ENCODE measurements at regions not wholly inside any gene's neighbourhood (a gene's known extent, or its start where the extent isn't known, plus 50 kb on each side); places are given as distances from the start of the nearest gene placed in this dataset.

DNA sequence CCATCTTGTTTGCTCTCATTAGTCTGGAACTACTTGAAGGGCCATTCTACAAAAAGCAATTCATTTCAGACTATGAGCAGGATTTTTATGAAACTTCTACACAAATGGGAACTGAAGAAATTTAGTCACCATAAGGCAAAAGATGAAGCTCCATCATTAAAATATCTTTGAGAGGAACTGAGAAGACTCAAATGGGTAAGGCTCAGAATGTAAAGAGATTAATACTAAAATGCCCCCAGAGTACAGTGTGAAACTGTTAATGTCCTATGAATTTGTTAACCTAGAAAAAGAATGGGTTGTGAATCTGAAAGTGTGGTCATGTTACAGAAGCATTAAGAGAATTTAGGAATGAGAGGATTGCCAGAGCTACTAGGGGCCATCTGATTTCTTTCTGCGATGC is 77.9 kb upstream of the SLC7A11 start:
- Histone ChIP-seq H3K4me3 (ENCODE audit: low read depth in 1 of 2, low read length in 2 of 2) (no peak overlapping the region), H3K9me3 (ENCODE audit: control insufficient read depth in 2 of 2, insufficient read depth in 1 of 2, low read depth in 1 of 2, low read length in 1 of 2) (no peaks in the 10 kb centered on the region), H3K4me1 (ENCODE audit: control insufficient read depth in 2 of 2, insufficient read depth in 2 of 2, low read length in 1 of 2) (no peaks in the 10 kb centered on the region), H3K27ac (ENCODE audit: low read depth in 2 of 2, low read length in 1 of 2) (no peak overlapping the region), H3K36me3 (ENCODE audit: control insufficient read depth in 2 of 2, insufficient read depth in 2 of 2, low read length in 1 of 2) (no peaks in the 10 kb centered on the region), H3K27me3 (ENCODE audit: control insufficient read depth in 1 of 2, insufficient read depth in 2 of 2, low read length in 2 of 2) (no peaks in the 10 kb centered on the region)
- 92 to 93% methylated on average over 1 of the region's 1 CpG for WGBS, 2 donors

DNA sequence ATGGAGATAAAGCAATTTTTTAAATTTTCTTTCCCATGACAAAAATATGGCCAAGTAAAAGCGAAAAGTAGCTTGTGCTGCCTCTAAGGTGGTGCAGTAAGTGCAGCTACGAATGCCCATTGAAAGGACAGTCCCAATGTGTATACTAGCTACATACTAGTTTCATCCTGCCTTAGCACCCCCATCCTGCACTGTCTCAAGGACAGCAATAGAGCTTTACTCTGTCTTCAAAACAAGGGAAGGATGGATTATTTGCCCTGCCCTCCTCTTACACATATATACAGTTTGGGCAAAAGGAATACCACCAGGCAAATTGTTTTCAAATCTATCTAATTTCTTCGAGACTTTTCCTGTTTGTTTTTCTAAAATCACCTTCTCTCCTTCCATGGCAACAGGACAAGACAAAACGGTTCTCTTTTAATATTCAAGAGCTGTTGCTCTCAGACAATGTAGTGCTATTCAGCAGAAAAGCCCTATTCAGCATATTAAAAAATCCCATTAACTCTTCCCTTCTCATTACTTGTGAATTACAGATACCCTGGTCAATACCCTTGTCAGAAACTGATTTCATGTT is 75.1 kb upstream of the SLC7A11 start:
- Histone ChIP-seq H3K9me3 (ENCODE audit: control insufficient read depth in 2 of 2, insufficient read depth in 1 of 2, low read depth in 1 of 2, low read length in 1 of 2) (no peaks in the 10 kb centered on the region), H3K36me3 (ENCODE audit: control insufficient read depth in 2 of 2, insufficient read depth in 2 of 2, low read length in 1 of 2) (no peaks in the 10 kb centered on the region), H3K4me3 (ENCODE audit: low read depth in 1 of 2, low read length in 2 of 2) (no peak overlapping the region), H3K4me1 (ENCODE audit: control insufficient read depth in 2 of 2, insufficient read depth in 2 of 2, low read length in 1 of 2) (no peaks in the 10 kb centered on the region), H3K27ac (ENCODE audit: low read depth in 2 of 2, low read length in 1 of 2) (no peak overlapping the region), H3K27me3 (ENCODE audit: control insufficient read depth in 1 of 2, insufficient read depth in 2 of 2, low read length in 2 of 2) (no peaks in the 10 kb centered on the region)
- 61 to 70% methylated on average over 4 of the region's 4 CpGs for WGBS, 2 donors

DNA sequence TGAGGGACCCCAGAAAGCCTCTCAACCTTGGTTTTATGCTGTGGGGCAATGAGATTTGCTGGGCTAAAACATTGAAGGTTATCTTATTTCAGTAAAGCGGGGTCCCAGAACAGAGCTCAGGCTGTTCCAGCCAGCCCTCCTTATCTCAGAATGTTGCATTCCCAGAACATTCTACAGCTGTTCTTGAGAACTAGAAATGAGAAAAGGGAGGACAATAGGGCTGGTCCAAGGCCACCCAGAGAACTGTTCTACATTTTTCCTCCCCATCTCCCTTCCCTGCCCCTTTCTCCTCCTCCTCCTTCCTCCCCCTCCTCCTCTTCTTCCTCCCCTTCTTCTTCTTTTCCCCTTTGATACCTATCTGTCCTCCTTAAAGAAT is 70.4 kb upstream of the SLC7A11 start:
- peaks cover 0 to 1% of the 10 kb centered on the region in 2 donors for H3K4me1 ChIP-seq (ENCODE audit: control insufficient read depth in 2 of 2, insufficient read depth in 2 of 2, low read length in 1 of 2)
- 95 to 100% methylated on average over 1 of the region's 1 CpG for WGBS, 2 donors
- H3K4me3 ChIP-seq (ENCODE audit: low read depth in 1 of 2, low read length in 2 of 2), result no peak overlapping the region
- H3K36me3 ChIP-seq (ENCODE audit: control insufficient read depth in 2 of 2, insufficient read depth in 2 of 2, low read length in 1 of 2), result no peaks in the 10 kb centered on the region
- H3K27ac ChIP-seq (ENCODE audit: low read depth in 2 of 2, low read length in 1 of 2), result no peak overlapping the region
- H3K9me3 ChIP-seq (ENCODE audit: control insufficient read depth in 2 of 2, insufficient read depth in 1 of 2, low read depth in 1 of 2, low read length in 1 of 2), result no peaks in the 10 kb centered on the region
- H3K27me3 ChIP-seq (ENCODE audit: control insufficient read depth in 1 of 2, insufficient read depth in 2 of 2, low read length in 2 of 2), result no peaks in the 10 kb centered on the region

DNA sequence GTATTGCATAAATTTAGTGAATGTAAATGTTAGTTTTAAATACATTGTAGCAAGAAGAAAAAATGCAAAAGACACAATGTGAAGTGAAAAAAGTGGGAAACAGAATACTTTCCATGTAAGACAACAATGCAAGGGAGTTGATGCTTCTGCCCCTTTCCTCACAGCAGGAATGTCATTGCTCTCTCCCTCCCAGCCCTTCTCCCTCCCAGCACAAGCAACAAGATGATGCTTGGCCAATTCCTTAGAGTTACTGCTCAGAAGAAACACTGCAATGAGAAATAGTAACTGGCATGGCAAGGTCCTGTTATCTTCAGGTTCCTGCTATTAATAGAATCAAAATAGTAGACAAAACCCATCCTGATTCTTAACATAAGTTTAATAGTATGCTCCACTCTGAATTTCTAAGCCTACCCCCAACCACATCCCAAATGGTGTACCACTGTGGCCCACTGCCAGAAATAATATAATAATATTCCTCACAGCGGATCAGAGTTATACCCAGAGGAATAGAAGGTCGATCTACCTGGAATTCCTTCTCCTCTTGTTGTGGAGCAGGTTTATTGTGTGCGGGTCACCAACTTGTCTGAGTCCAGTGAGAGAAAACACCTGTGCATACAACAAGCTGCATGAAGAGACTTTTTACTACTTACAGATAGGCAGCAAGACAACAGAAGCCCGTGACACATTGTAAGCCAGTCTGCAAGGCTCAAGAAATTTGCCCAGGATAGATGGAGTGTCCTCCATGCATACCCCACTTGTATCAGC is 69.8 kb upstream of the SLC7A11 start:
- Histone ChIP-seq H3K4me1 (ENCODE audit: control insufficient read depth in 2 of 2, insufficient read depth in 2 of 2, low read length in 1 of 2) (peaks cover 0 to 1% of the 10 kb centered on the region in 2 donors), H3K27ac (ENCODE audit: low read depth in 2 of 2, low read length in 1 of 2) (no peak overlapping the region), H3K27me3 (ENCODE audit: control insufficient read depth in 1 of 2, insufficient read depth in 2 of 2, low read length in 2 of 2) (no peaks in the 10 kb centered on the region), H3K36me3 (ENCODE audit: control insufficient read depth in 2 of 2, insufficient read depth in 2 of 2, low read length in 1 of 2) (no peaks in the 10 kb centered on the region), H3K4me3 (ENCODE audit: low read depth in 1 of 2, low read length in 2 of 2) (no peak overlapping the region), H3K9me3 (ENCODE audit: control insufficient read depth in 2 of 2, insufficient read depth in 1 of 2, low read depth in 1 of 2, low read length in 1 of 2) (no peaks in the 10 kb centered on the region)
- WGBS, 2 donors, result 75 to 87% methylated on average over 4 of the region's 4 CpGs

GRCh38 chr4:138310991-138311390 is 68.8 kb upstream of the SLC7A11 start:
- Histone ChIP-seq H3K36me3 (ENCODE audit: control insufficient read depth in 2 of 2, insufficient read depth in 2 of 2, low read length in 1 of 2) (no peaks in the 10 kb centered on the region), H3K4me1 (ENCODE audit: control insufficient read depth in 2 of 2, insufficient read depth in 2 of 2, low read length in 1 of 2) (peaks cover 0 to 1% of the 10 kb centered on the region in 2 donors), H3K27ac (ENCODE audit: low read depth in 2 of 2, low read length in 1 of 2) (no peak overlapping the region), H3K27me3 (ENCODE audit: control insufficient read depth in 1 of 2, insufficient read depth in 2 of 2, low read length in 2 of 2) (no peaks in the 10 kb centered on the region), H3K9me3 (ENCODE audit: control insufficient read depth in 2 of 2, insufficient read depth in 1 of 2, low read depth in 1 of 2, low read length in 1 of 2) (no peaks in the 10 kb centered on the region), H3K4me3 (ENCODE audit: low read depth in 1 of 2, low read length in 2 of 2) (no peak overlapping the region)
- 40 to 66% methylated on average over 1 of the region's 1 CpG for WGBS, 2 donors

GRCh38 chr4:138310498-138310897 is 68.3 kb upstream of the SLC7A11 start:
- peaks cover 0 to 1% of the 10 kb centered on the region in 2 donors for H3K9me3 ChIP-seq (ENCODE audit: control insufficient read depth in 2 of 2, insufficient read depth in 1 of 2, low read depth in 1 of 2, low read length in 1 of 2)
- H3K27me3 ChIP-seq (ENCODE audit: control insufficient read depth in 1 of 2, insufficient read depth in 2 of 2, low read length in 2 of 2), result no peaks in the 10 kb centered on the region
- peaks cover 0 to 1% of the 10 kb centered on the region in 2 donors for H3K4me1 ChIP-seq (ENCODE audit: control insufficient read depth in 2 of 2, insufficient read depth in 2 of 2, low read length in 1 of 2)
- H3K27ac ChIP-seq (ENCODE audit: low read depth in 2 of 2, low read length in 1 of 2), result no peak overlapping the region
- 45 to 53% methylated on average over 4 of the region's 4 CpGs for WGBS, 2 donors
- H3K36me3 ChIP-seq (ENCODE audit: control insufficient read depth in 2 of 2, insufficient read depth in 2 of 2, low read length in 1 of 2), result no peaks in the 10 kb centered on the region
- H3K4me3 ChIP-seq (ENCODE audit: low read depth in 1 of 2, low read length in 2 of 2), result no peak overlapping the region

- no peaks in the 10 kb centered on the region for H3K27me3 ChIP-seq (ENCODE audit: control insufficient read depth in 1 of 2, insufficient read depth in 2 of 2, low read length in 2 of 2)
- no peak overlapping the region for H3K27ac ChIP-seq (ENCODE audit: low read depth in 2 of 2, low read length in 1 of 2)
- peaks cover 0 to 1% of the 10 kb centered on the region in 2 donors for H3K4me1 ChIP-seq (ENCODE audit: control insufficient read depth in 2 of 2, insufficient read depth in 2 of 2, low read length in 1 of 2)
- no peak overlapping the region for H3K4me3 ChIP-seq (ENCODE audit: low read depth in 1 of 2, low read length in 2 of 2)
- peaks cover 0 to 3% of the 10 kb centered on the region in 2 donors for H3K9me3 ChIP-seq (ENCODE audit: control insufficient read depth in 2 of 2, insufficient read depth in 1 of 2, low read depth in 1 of 2, low read length in 1 of 2)
- WGBS, 2 donors, result 47 to 76% methylated on average over 7 of the region's 7 CpGs
- H3K36me3 ChIP-seq (ENCODE audit: control insufficient read depth in 2 of 2, insufficient read depth in 2 of 2, low read length in 1 of 2), result no peaks in the 10 kb centered on the region
Measured at GRCh38 chr4:138308356-138308755, 66.2 kb upstream of the SLC7A11 start.

- Histone ChIP-seq H3K27ac (ENCODE audit: low read depth in 2 of 2, low read length in 1 of 2) (no peak overlapping the region), H3K9me3 (ENCODE audit: control insufficient read depth in 2 of 2, insufficient read depth in 1 of 2, low read depth in 1 of 2, low read length in 1 of 2) (peaks cover 0 to 3% of the 10 kb centered on the region in 2 donors), H3K27me3 (ENCODE audit: control insufficient read depth in 1 of 2, insufficient read depth in 2 of 2, low read length in 2 of 2) (no peaks in the 10 kb centered on the region), H3K4me1 (ENCODE audit: control insufficient read depth in 2 of 2, insufficient read depth in 2 of 2, low read length in 1 of 2) (peaks cover 0 to 1% of the 10 kb centered on the region in 2 donors), H3K36me3 (ENCODE audit: control insufficient read depth in 2 of 2, insufficient read depth in 2 of 2, low read length in 1 of 2) (no peaks in the 10 kb centered on the region), H3K4me3 (ENCODE audit: low read depth in 1 of 2, low read length in 2 of 2) (no peak overlapping the region)
- WGBS, 2 donors, result 62 to 66% methylated on average over 8 of the region's 8 CpGs
Measured at GRCh38 chr4:138307319-138307718, 65.2 kb upstream of the SLC7A11 start.

DNA sequence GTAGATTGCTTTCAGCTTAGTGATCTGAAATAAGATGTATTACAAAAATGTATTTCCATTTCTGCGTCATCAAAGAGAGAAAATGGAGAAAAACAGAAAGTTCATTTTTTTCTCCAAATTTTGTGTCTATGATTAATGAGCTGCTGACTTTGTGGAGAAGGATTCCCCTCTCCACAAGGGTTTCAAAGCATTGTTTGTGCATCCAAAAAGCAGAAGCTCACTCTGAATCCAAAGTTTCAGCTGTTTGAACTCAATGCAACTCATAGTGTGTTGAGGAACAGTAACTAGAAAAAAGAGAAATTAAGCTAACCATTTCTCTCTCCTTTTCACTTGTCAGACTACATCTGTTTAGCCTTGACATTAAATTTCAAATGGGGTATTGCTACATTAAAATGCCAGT is 62.9 kb upstream of the SLC7A11 start:
- Histone ChIP-seq H3K4me3 (ENCODE audit: low read depth in 1 of 2, low read length in 2 of 2) (no peak overlapping the region), H3K27ac (ENCODE audit: low read depth in 2 of 2, low read length in 1 of 2) (no peak overlapping the region), H3K36me3 (ENCODE audit: control insufficient read depth in 2 of 2, insufficient read depth in 2 of 2, low read length in 1 of 2) (no peaks in the 10 kb centered on the region), H3K9me3 (ENCODE audit: control insufficient read depth in 2 of 2, insufficient read depth in 1 of 2, low read depth in 1 of 2, low read length in 1 of 2) (peaks cover 0 to 3% of the 10 kb centered on the region in 2 donors), H3K4me1 (ENCODE audit: control insufficient read depth in 2 of 2, insufficient read depth in 2 of 2, low read length in 1 of 2) (peaks cover 0 to 1% of the 10 kb centered on the region in 2 donors), H3K27me3 (ENCODE audit: control insufficient read depth in 1 of 2, insufficient read depth in 2 of 2, low read length in 2 of 2) (no peaks in the 10 kb centered on the region)
- WGBS, 2 donors, result 93% methylated on average over 1 of the region's 1 CpG

DNA sequence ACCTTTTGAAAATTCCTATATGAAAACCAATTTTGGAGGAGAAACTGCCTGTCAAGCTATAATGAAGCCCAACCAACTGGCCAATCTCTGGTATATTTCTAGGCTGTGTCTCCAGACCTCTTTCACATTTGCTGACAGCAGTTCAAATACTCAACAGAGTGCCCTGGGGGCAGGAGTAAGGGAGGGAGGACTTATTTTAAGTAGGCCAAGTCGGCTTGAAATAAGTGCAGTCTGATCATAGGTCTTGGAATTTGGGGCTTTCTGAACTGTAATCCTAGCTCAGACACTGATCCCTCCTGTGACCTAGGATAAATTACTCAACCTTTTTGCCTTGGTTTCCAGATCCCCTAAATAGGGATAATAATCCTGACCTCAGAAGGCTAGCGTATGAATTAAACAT is 59.4 kb upstream of the SLC7A11 start:
- WGBS, 2 donors, result 52 to 70% methylated on average over 2 of the region's 2 CpGs

More for the DNA sequence above, 59.4 kb upstream of the SLC7A11 start:
- Histone ChIP-seq H3K36me3 (ENCODE audit: control insufficient read depth in 2 of 2, insufficient read depth in 2 of 2, low read length in 1 of 2) (no peaks in the 10 kb centered on the region), H3K27me3 (ENCODE audit: control insufficient read depth in 1 of 2, insufficient read depth in 2 of 2, low read length in 2 of 2) (no peaks in the 10 kb centered on the region), H3K9me3 (ENCODE audit: control insufficient read depth in 2 of 2, insufficient read depth in 1 of 2, low read depth in 1 of 2, low read length in 1 of 2) (peaks cover 0 to 3% of the 10 kb centered on the region in 2 donors), H3K4me1 (ENCODE audit: control insufficient read depth in 2 of 2, insufficient read depth in 2 of 2, low read length in 1 of 2) (no peaks in the 10 kb centered on the region), H3K4me3 (ENCODE audit: low read depth in 1 of 2, low read length in 2 of 2) (no peak overlapping the region), H3K27ac (ENCODE audit: low read depth in 2 of 2, low read length in 1 of 2) (no peak overlapping the region)
